NCI-H748 (cell line): ENCODE measurements at regions not wholly inside any gene's neighbourhood (a gene's known extent, or its start where the extent isn't known, plus 50 kb on each side); places are given as distances from the start of the nearest gene placed in this dataset.
"Not testable (repeated sequence)": the region's sequence is repeated elsewhere in the genome, so short reads cannot be mapped to it uniquely, and the experiment has no call there.

Experiments used
- DNase-seq: peaks from one replicate; lab custom pipeline; 2025; ENCODE audit not compliant: unreplicated experiment; lab: John Stamatoyannopoulos, UW

DNA sequence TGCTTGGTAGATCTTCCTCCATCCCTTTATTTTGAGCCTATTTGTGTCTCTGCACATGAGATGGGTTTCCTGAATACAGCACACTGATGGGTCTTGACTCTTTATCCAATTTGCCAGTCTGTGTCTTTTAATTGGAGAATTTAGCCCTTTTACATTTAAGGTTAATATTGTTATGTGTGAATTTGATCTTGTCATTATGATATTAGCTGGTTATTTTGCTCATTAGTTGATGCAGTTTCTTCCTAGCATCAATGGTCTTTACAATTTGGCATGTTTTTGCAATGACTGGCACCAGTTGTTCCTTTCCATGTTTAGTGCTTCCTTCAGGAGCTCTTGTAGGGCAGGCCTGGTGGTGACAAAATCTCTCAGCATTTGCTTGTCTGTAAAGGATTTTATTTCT is 72.4 kb downstream of the HNRNPD start:
- DNase-seq: not testable (repeated sequence)

DNA sequence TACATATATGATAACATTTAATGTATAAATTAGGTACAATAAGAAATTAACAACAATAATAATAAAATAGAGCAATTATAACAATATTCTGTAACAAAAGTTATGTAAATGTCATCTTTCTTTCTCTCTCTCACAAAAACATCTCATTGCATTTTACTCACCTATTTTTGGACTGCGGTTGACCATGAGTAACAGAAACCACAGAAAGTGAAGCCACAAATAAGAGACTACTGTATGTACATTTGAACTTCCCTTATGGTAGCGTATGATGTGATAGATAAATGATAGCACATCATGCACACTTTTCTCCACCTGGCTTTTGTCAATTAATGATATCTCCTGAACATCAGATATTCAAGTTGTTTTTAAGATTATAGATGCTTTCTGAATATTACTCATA is 80.5 kb downstream of the HNRNPD start:
- DNase-seq: no peak

DNA sequence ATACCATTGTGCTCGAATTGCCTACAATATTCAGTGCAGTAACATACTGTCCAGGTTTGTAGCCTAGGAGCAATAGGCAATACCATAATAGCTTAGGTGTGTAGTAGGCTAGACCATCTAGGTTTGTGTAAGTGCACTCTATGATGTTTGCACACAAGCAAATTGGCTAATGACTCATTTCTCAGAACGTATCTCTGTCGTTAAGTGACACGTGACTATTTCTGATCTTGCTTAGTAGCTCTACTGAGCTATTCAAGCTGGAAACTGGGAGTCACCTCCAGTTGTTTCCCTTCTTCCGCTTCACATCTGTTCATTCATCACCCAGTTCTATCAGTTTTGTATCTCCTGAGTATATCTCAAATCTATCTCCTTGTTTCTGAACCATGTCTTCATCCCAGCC is 86.1 kb downstream of the HNRNPD start:
- peak; percentile 30 for DNase-seq

GRCh38 chr4:82284858-82285805 is 88.7 kb downstream of the HNRNPD start:
- DNase-seq: peak; percentile 97

GRCh38 chr4:82284475-82284857 is 89.3 kb downstream of the HNRNPD start:
- peak; percentile 37 for DNase-seq

DNA sequence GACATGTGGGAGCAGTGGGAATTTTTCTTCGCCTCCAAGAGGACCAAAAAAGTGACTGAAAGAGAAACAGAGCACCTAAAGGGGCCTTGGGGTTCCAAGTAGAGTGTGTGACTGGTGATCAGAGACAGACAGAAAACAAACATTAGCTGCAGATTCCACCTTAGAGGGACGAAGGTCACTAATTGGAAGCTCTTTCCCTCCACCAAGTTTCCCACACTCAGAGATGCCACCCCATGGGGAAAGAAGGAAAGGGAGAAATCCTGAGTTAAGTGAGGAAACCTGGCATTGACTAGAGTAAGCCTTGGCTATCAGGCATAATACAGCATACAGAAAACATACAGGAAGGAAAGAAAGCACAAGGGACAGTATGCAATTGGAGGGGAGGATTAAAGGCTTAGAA is 90.9 kb downstream of the HNRNPD start:
- DNase-seq: no peak

DNA sequence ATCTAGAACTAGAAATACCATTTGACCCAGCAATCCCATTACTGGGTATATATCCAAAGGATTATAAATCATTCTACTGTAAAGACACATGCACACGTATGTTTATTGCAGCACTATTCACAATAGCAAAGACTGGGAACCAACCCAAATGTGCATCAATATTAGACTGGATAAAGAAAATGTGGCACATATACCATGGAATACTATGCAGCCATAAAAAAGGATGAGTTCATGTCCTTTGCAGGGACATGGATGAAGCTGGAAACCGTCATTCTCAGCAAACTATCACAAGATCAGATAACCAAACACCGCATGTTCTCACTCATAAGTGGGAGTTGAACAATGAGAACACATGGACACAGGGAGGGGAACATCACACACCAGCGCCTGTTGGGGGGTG is 94.2 kb downstream of the HNRNPD start:
- DNase-seq: not testable (repeated sequence)

DNA sequence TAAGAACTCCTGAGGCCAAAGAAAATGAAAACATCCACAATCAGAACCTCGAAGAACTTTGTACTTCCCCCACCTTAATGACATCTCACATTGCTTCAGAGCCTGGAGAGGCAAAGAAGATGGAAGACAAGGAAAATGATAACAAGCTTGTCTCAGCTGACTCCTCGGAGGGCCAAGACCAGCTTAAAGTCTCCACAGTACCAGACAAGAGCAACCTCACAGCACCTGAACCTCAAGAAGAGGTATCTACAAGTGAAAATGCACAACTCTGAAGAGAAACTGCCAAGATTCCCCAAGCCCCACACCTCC is 97.5 kb downstream of the HNRNPD start:
- DNase-seq: no peak

DNA sequence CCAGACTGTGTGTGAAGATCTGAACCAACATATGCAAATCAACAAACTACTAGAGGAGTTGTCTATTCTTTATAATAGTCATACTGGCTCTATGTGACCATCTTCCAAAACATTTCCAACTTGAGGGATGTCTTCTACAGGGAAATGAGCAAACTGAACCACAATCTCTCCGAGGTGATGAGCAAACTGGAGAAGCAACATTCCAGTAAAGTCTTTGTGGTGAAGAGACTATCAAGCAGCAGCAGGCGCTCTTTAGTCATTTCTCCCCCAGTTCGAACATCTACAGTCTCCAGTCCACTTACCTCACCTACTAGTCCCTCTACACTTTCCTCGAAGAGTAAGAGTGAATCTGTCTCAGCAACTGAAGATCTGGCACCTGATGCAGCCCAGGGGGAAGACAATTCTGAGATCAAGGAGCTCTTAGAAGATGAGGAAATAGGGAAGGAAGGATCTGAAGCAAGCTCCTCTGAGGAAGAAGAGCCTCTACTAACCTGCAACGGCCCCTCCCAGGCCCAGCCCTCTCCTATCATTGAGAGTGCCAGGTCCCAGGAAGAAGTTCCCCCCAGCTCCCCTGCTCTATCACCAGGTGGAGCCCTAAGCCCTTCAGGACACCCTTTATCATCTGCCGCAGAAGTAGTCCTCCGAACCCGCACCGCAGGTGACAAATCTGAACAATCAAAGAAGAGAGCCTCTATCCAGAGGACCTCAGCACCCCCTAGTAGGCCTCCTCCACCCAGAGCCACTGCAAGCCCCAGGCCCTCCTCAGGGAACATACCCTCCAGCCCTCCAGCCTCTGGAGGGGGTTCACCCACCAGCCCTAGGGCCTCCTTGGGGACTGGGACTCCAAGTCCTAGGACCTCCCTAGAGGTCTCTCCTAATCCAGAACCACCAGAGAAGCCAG is 98.1 kb downstream of the HNRNPD start:
- DNase-seq: no peak

DNA sequence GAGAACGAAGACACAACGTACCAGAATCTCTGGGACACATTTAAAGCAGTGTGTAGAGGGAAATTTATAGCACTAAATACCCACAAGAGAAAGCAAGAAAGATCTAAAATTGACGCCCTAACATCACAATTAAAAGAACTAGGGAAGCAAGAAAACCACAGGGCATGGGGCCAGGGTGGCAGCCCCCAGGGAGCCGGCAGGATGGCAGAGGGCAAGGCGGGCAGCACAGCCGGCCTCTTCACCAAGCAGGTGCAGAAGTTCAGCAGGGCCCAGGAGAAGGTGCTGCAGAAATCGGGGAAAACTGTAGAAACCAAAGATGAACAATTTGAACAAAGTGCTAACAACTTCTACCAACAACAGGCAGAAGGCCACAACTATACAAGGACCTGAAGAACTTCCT is 99.1 kb downstream of the HNRNPD start:
- DNase-seq: not testable (repeated sequence)

- DNase-seq: not testable (repeated sequence)
Measured at GRCh38 chr4:82272523-82272922, 101.3 kb downstream of the HNRNPD start.

DNA sequence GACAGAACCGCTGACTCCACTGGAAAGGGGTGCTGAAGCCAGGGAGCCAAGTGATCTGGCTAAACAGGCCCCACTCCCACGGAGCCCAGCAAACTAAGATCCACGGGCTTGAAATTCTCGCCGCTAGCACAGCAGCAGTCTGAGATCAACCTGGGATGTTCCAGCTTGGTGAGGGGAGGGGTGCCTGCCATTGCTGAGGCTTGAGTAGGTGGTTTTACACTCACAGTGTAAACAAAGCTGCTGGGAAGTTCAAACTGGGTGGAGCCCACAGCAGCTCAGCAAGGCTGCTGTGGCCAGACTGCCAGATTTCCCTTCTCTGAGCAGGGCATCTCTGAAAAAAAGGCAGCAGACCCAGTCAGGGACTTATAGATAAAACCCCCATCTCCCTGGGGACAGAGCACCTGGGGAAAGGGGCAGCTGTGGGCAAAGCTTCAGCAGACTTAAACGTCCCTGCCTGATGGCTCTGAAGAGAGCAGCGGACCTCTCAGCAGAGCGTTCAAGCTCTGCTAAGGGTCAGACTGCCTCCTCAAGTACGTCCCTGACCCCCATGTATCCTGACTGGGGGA is 101.8 kb downstream of the HNRNPD start:
- peak; percentile 53 for DNase-seq

DNA sequence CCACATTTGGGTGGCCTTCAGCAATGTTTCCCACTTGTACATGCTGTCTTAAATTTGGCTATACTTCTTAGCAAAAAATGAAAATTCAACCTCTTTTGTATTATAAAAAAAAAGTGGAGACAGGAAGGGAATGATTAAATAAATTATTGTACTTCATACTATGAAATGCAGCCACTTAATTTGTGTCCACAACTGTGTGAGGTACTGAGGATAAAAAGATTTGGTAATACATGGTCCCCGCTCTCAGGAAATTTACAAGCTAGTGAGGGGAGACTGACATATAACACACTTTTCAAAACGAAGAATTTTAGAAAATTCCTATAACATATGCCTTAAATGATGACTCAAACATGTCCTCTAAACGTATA is 105.0 kb downstream of the HNRNPD start:
- no peak for DNase-seq

GRCh38 chr4:82268050-82268825 is 105.6 kb downstream of the HNRNPD start:
- peak; percentile 46 for DNase-seq

DNA sequence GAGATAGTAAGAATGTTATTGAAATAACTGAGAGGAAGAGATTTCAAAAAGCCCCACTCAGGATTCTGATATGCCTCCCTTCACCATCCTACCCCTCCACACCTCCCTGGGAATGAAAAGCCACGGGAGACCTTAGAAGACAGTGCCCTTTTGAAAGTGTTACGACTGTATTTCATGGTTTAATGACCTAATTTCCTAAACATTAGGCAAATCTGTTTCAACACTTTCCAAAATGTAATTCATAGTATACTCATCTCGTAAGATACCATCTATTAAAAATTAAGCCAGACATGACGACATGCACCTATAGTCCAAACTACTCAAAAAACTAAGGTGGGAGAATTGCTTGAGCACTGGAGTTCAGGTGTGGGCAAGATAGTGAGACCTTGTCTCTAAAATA is 106.3 kb downstream of the HNRNPD start:
- no peak for DNase-seq

GRCh38 chr4:82266345-82266744 is 107.4 kb downstream of the HNRNPD start:
- no peak for DNase-seq

- no peak for DNase-seq
Measured at GRCh38 chr4:82261084-82261483, 112.7 kb downstream of the HNRNPD start.

- DNase-seq: no peak
Measured at GRCh38 chr4:82260632-82261031, 113.2 kb downstream of the HNRNPD start.

DNA sequence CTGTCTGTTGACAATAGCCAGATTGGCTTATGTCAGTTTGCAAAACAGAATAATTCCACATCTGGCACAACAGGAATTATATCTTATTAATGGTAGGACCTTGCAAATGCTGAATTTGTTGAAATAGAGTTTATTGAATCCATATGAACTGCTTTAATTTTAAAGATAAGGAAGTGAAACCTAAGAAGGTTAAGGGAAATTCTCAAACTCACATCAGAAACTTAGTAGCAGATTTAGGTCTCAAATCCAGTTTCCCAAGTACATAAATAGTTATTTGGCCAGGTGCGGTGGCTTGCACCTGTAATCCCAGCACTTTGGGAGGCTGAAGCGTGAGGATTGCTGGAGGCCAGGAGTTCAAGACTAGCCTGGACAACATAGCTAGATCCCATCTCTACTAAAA is 117.1 kb downstream of the HNRNPD start:
- no peak for DNase-seq

DNA sequence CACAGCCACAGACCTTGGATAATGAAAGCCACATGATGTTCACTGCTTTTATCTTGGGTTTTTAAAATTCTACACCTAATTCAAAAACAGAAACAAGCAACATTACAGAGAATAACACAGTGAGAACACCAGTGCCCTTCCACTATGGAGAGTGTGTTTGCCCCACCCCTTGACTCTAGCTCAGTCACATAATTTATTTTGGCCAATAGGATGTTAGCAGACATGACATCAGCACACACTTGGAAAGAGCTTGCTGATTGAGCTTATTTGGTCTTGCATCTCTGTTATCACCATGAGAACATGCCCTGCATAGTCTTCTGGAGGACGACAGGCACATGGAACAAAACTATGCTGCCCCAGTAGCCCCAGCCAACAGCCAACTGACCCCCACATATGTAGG is 118.1 kb downstream of the HNRNPD start:
- no peak for DNase-seq
